MCF 10A (cell line): ENCODE measurements at regions not wholly inside any gene's neighbourhood (a gene's known extent, or its start where the extent isn't known, plus 50 kb on each side); places are given as distances from the start of the nearest gene placed in this dataset.

Source experiments
- BruUV-seq: library from RNA; stranded (reverse); fragments of 400-500 nt; replicated peaks from 2 replicates; lab custom pipeline; 2021; lab: Mats Ljungman, UMichigan
- CTCF ChIA-PET: fragments of 300-600 bp; sonication (Branson Sonifier 250); formaldehyde crosslinking; extraction: SDS; loops from one replicate; lab custom pipeline; 2021; ENCODE audit warnings: antibody characterized with exemption, inconsistent platforms; lab: Yijun Ruan, JAX
- POLR2A ChIA-PET: fragments of 300-600, 350-650 bp; sonication (Branson Sonifier 250); formaldehyde crosslinking; extraction: SDS; loops from one replicate; lab custom pipeline; 2020; ENCODE audit warnings: antibody characterized with exemption, inconsistent platforms; lab: Yijun Ruan, JAX
- DNase-seq: peaks from one replicate; pipeline ENCODE4 v3.0.0-alpha.2; 2018; ENCODE audit not compliant: unreplicated experiment
- H3K27ac Mint-ChIP-seq: one replicate; pipeline ENCODE4 v1.8.0; 2022; ENCODE audit warnings: mild to moderate bottlenecking, low read depth, mixed read lengths; ENCODE audit not compliant: unreplicated experiment
- H3K27me3 Mint-ChIP-seq: one replicate; pipeline ENCODE4 v1.8.0; 2022; ENCODE audit warnings: mixed read lengths; ENCODE audit not compliant: insufficient read depth, unreplicated experiment
- H3K36me3 Mint-ChIP-seq: one replicate; pipeline ENCODE4 v1.8.0; 2022; ENCODE audit warnings: mild to moderate bottlenecking, moderate library complexity, mixed read lengths; ENCODE audit not compliant: insufficient read depth, unreplicated experiment
- H3K4me1 Mint-ChIP-seq: one replicate; pipeline ENCODE4 v1.8.0; 2022; ENCODE audit warnings: mixed read lengths; ENCODE audit not compliant: insufficient read depth, unreplicated experiment
- H3K4me3 Mint-ChIP-seq: one replicate; pipeline ENCODE4 v1.8.0; 2022; ENCODE audit warnings: mild to moderate bottlenecking, moderate library complexity, mixed read lengths; ENCODE audit not compliant: unreplicated experiment
- H3K9me3 Mint-ChIP-seq: one replicate; pipeline ENCODE4 v1.8.0; 2022; ENCODE audit warnings: mixed read lengths; ENCODE audit not compliant: unreplicated experiment
- intact Hi-C: fragments of 100-400 bp; cut with micrococcal nuclease; formaldehyde crosslinking; loops from 2 replicates; pipeline ENCODE4 v1.14.1; 2022
- TF ChIP-seq, protein P1 (sequence below): fragments of 200-600 bp; IDR thresholded peaks from one replicate; pipeline ENCODE4 v1.8.0; 2022; ENCODE audit warnings: antibody characterized with exemption, mild to moderate bottlenecking; ENCODE audit not compliant: unreplicated experiment

- Mint-ChIP-seq H3K4me3 (no peak overlapping the region), H3K9me3 (no peaks in the 10 kb centered on the region), H3K27me3 (peaks cover 29% of the 10 kb centered on the region), H3K4me1 (no peaks in the 10 kb centered on the region), H3K27ac (no peak overlapping the region), H3K36me3 (no peaks in the 10 kb centered on the region)
- TF ChIP-seq, protein P1, sequence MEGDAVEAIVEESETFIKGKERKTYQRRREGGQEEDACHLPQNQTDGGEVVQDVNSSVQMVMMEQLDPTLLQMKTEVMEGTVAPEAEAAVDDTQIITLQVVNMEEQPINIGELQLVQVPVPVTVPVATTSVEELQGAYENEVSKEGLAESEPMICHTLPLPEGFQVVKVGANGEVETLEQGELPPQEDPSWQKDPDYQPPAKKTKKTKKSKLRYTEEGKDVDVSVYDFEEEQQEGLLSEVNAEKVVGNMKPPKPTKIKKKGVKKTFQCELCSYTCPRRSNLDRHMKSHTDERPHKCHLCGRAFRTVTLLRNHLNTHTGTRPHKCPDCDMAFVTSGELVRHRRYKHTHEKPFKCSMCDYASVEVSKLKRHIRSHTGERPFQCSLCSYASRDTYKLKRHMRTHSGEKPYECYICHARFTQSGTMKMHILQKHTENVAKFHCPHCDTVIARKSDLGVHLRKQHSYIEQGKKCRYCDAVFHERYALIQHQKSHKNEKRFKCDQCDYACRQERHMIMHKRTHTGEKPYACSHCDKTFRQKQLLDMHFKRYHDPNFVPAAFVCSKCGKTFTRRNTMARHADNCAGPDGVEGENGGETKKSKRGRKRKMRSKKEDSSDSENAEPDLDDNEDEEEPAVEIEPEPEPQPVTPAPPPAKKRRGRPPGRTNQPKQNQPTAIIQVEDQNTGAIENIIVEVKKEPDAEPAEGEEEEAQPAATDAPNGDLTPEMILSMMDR = no peak
- BruUV-seq = no TSS peak
- POLR2A ChIA-PET = no interaction called here
- CTCF ChIA-PET = interaction anchor here (1.2 kb wide), 1 partner anchor 58 kb away, joined by 3 read pairs; no protein-coding TSS in a partner anchor
- DNase-seq = no peak
- intact Hi-C loops = no loop called here
Measured at GRCh38 chr9:18106006-18106560, 367.9 kb upstream of the ADAMTSL1 start.

- CTCF ChIA-PET = no interaction called here
Measured at GRCh38 chr9:18109675-18110074, 364.3 kb upstream of the ADAMTSL1 start.

DNA sequence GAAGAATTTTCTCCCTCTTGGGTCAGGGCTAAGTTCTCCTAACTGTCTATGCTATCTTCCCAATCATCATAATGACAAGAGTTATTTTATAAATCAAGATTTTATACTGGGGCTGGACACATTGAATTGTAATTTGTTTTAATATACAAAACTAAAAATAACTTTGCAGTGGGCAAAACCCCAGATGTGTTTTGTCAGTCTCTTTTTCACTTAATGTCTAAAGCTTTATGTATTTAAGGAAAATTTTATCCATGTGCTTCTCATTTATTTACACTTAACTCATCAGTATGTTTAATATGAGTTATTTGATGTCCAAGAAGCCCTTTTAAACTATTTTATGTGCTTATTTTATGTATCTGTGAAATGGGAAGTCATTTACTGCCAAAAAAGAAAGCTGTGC lies 362.8 kb upstream of the ADAMTSL1 start:
- CTCF ChIA-PET = interaction anchor here (0.6 kb wide), 1 partner anchor 581 kb away, joined by 3 read pairs; no protein-coding TSS in a partner anchor
- DNase-seq = no peak
- Mint-ChIP-seq H3K9me3 (peaks cover 7% of the 10 kb centered on the region), H3K27ac (no peak overlapping the region), H3K27me3 (peaks cover 34% of the 10 kb centered on the region), H3K4me1 (no peaks in the 10 kb centered on the region), H3K4me3 (no peak overlapping the region), H3K36me3 (no peaks in the 10 kb centered on the region)
- intact Hi-C loops = no loop called here
- POLR2A ChIA-PET = no interaction called here
- no TSS peak for BruUV-seq
- TF ChIP-seq, protein P1 = no peak

More at GRCh38 chr9:18109675-18110074, 364.3 kb upstream of the ADAMTSL1 start:
- Mint-ChIP-seq H3K4me1 (no peaks in the 10 kb centered on the region), H3K27ac (no peak overlapping the region), H3K9me3 (peaks cover 7% of the 10 kb centered on the region), H3K36me3 (no peaks in the 10 kb centered on the region), H3K4me3 (no peak overlapping the region), H3K27me3 (peaks cover 34% of the 10 kb centered on the region)
- intact Hi-C loops = no loop called here
- no TSS peak for BruUV-seq
- POLR2A ChIA-PET = no interaction called here
- TF ChIP-seq, protein P1 = no peak
- no peak for DNase-seq

DNA sequence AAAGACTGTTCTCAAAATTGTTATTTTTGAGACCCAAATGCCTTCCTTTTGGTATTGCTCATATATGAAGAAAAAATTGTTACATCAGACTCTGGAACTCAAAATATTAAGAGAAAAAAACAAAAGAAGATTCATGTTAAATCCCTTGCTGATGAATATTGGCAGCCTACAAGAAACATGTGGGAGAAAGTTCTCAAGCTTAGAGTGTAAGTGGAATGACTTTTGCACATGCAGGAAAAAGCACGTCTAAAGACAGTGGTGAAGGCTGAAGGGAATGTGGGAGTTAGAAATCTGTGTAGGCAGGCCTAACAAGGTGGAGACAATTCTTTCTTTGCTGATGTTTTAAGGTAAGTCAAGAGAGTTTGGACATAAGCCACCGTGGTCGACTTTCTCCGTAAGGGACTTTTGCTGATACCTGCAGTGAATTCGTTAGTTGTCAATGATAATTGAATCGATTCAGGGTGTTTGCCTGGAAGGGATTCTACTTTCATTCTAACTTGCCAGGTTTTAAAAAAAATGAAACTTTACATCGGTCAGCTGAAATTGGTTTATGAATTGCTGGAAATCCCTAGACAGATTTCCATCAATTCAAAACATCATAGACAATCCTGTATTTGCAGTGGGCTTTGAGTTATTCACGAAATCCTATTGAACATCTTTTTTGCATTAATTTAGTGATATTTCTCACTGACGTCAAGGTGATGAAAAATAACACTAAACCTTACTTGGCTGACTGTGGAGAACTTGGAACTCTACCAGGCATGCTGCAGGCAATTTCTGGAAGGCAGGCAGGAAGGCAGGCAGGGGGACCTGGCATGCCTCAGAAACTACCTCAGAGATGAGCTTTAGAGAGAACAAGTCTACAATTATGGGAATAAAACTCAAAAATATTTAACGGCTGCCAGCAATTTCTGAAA lies 359.1 kb upstream of the ADAMTSL1 start:
- ChIA-PET POLR2A (no interaction called here), CTCF (interaction anchor here (1.0 kb wide), 1 partner anchor 44 kb away, joined by 4 read pairs; no protein-coding TSS in a partner anchor)
- Mint-ChIP-seq H3K27me3 (peaks cover 55% of the 10 kb centered on the region), H3K36me3 (no peaks in the 10 kb centered on the region), H3K4me1 (no peaks in the 10 kb centered on the region), H3K9me3 (peaks cover 7% of the 10 kb centered on the region), H3K4me3 (no peak overlapping the region), H3K27ac (no peak overlapping the region)
- DNase-seq = peak; percentile 24
- intact Hi-C loops = no loop called here
- TF ChIP-seq, protein P1 = no peak
- BruUV-seq = no TSS peak
